ENCODE measurements at regions not wholly inside any gene's neighbourhood (a gene's known extent, or its start where the extent isn't known, plus 50 kb on each side); places are given as distances from the start of the nearest gene placed in this dataset.

DNA sequence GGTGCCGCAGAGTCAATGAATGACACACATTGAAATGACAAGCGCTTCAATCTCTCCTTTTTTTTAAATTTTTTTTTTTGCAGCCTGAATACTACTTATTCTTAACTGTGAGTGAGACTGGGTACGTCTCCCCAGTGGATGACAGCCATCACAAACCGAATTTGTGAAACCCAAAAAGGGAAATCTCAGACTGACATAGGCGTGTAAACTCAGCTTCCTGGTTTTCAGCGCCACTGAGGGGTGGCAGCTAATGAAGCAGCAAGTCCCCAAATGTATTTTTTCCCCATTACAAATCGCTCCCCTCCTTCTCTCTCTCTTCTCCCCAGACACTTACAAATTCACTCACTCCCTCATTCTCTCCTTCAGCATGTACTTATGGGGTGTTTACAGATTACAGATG lies 196.0 kb downstream of the MAF start:
- Histone ChIP-seq H3K4me3 (no peak overlapping the region), H3K27ac (no peak overlapping the region), H3K27me3 (peaks cover 7% of the 10 kb centered on the region), H3K9me3 (no peaks in the 10 kb centered on the region), H3K36me3 (no peaks in the 10 kb centered on the region), H3K4me1 (no peaks in the 10 kb centered on the region)
- DNase-seq (ENCODE audit: low spot score in 2 of 2) = no peak
- TF ChIP-seq POLR2A (IDR thresholded peaks at IDR 0.05) (no peak), POLR2AphosphoS5 (IDR thresholded peaks at IDR 0.05) (no peak), EP300 (IDR thresholded peaks at IDR 0.05) (no peak)
- TF ChIP-seq, protein P1, sequence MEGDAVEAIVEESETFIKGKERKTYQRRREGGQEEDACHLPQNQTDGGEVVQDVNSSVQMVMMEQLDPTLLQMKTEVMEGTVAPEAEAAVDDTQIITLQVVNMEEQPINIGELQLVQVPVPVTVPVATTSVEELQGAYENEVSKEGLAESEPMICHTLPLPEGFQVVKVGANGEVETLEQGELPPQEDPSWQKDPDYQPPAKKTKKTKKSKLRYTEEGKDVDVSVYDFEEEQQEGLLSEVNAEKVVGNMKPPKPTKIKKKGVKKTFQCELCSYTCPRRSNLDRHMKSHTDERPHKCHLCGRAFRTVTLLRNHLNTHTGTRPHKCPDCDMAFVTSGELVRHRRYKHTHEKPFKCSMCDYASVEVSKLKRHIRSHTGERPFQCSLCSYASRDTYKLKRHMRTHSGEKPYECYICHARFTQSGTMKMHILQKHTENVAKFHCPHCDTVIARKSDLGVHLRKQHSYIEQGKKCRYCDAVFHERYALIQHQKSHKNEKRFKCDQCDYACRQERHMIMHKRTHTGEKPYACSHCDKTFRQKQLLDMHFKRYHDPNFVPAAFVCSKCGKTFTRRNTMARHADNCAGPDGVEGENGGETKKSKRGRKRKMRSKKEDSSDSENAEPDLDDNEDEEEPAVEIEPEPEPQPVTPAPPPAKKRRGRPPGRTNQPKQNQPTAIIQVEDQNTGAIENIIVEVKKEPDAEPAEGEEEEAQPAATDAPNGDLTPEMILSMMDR (IDR thresholded peaks at IDR 0.05) = no peak
- 90% methylated on average over 7 of the region's 7 CpGs for WGBS

DNA sequence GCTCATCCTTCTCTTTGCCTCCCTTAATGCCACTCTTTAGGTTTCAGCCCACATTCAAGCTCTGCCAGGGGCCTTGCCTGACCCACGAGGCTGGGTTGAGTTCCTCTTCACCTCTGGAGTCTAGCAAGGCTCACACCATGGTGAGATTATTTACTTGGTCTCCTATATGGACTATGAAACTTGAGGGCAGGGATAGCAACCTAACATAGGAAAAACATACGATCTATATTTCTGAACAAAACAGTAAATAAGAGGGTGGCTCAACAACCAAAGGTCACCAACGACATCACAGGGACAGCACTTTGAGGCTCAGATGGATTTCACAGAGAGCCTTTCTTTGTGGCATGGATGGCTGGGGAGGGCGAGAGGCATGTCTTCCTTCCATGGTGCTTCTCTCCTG lies 197.0 kb downstream of the MAF start:
- Histone ChIP-seq H3K27me3 (peaks cover 7% of the 10 kb centered on the region), H3K27ac (no peak overlapping the region), H3K4me1 (no peaks in the 10 kb centered on the region), H3K4me3 (no peak overlapping the region), H3K36me3 (no peaks in the 10 kb centered on the region), H3K9me3 (no peaks in the 10 kb centered on the region)
- 90% methylated on average over 4 of the region's 4 CpGs for whole genome bisulfite sequencing
- no peak for DNase-seq (ENCODE audit: low spot score in 2 of 2)
- TF ChIP-seq POLR2AphosphoS5 (IDR thresholded peaks at IDR 0.05) = no peak
- TF ChIP-seq, protein P1 (IDR thresholded peaks at IDR 0.05) = no peak
- TF ChIP-seq EP300 (IDR thresholded peaks at IDR 0.05) = no peak
- TF ChIP-seq POLR2A (IDR thresholded peaks at IDR 0.05) = no peak

DNA sequence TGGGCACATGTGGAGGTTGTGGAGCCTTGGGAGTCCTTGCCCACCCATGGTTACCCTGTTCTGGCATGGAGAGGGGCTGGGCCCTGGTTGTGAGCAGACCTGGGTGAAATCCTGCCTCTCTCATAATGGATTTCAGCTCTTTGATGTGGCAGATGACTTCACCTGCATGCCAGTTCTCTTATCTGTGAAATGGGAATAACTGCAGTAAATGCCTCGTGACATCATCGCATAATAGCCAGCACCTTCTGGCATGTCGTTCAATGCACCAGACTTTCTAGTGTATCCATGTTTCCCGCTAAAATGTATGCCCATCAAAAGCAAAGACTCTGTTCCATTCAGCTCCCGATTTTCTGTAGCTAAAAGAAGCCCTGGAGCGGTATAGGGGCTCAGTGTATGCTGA lies 197.6 kb downstream of the MAF start:
- no peaks in the 10 kb centered on the region for H3K9me3 ChIP-seq
- H3K36me3 ChIP-seq = no peaks in the 10 kb centered on the region
- H3K27me3 ChIP-seq = peaks cover 7% of the 10 kb centered on the region
- no peak overlapping the region for H3K27ac ChIP-seq
- H3K4me3 ChIP-seq = no peak overlapping the region
- WGBS = 86% methylated on average over 6 of the region's 6 CpGs
- no peak for DNase-seq (ENCODE audit: low spot score in 2 of 2)
- no peaks in the 10 kb centered on the region for H3K4me1 ChIP-seq
- TF ChIP-seq POLR2AphosphoS5 (IDR thresholded peaks at IDR 0.05) (no peak), EP300 (IDR thresholded peaks at IDR 0.05) (no peak), POLR2A (IDR thresholded peaks at IDR 0.05) (no peak)
- TF ChIP-seq, protein P1 (IDR thresholded peaks at IDR 0.05) = no peak

DNA sequence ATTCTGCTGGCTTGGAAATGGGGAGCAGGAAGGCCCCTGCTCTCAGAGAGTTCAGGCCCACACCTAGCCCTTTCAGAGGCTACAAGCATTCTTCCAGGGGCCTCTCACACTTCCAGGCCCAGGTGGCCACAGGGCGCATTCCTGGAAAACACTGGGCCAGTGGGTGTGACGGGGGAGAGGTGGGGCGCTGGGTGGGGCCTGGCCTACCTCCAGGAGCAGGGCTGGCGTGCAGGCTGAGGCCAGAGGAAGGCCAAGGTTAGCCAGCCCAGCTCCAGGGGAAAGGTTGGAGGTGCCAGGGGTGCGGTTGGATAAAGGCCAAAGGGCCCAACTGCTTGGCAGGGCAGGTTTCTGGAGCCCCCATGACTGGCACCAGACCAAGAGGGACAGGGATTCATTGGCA lies 198.2 kb downstream of the MAF start:
- TF ChIP-seq POLR2A (IDR thresholded peaks at IDR 0.05) (no peak), EP300 (IDR thresholded peaks at IDR 0.05) (no peak), POLR2AphosphoS5 (IDR thresholded peaks at IDR 0.05) (no peak)
- TF ChIP-seq, protein P1 (IDR thresholded peaks at IDR 0.05) = no peak
- no peak for DNase-seq (ENCODE audit: low spot score in 2 of 2)
- 60% methylated on average over 1 of the region's 5 CpGs for WGBS
- no peaks in the 10 kb centered on the region for H3K36me3 ChIP-seq
- H3K4me1 ChIP-seq = no peaks in the 10 kb centered on the region
- H3K4me3 ChIP-seq = no peak overlapping the region
- H3K27ac ChIP-seq = no peak overlapping the region
- peaks cover 7% of the 10 kb centered on the region for H3K27me3 ChIP-seq
- H3K9me3 ChIP-seq = no peaks in the 10 kb centered on the region

DNA sequence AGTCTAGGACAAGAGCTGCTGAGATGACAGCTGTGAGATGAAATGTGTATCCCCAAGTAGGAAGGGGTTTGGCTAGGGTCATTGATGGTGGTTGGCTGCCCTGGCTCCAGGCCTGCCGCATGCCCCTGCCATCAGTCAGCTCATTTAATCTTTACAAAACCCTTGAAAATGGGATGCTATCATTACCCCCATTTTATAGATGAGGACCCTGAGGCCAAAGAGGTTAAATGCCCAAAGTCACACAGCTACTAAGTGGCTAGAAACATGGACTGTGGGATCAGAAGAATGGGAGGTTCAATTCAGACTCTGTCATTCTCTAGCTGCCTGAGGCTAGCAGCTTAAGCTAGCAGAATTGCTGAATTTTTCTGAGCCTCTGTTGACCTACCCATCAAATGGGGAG lies 198.8 kb downstream of the MAF start:
- no peak for DNase-seq (ENCODE audit: low spot score in 2 of 2)
- TF ChIP-seq POLR2A (IDR thresholded peaks at IDR 0.05) = no peak
- TF ChIP-seq, protein P1 (IDR thresholded peaks at IDR 0.05) = no peak
- no peak for TF ChIP-seq POLR2AphosphoS5 (IDR thresholded peaks at IDR 0.05)
- no peak for TF ChIP-seq EP300 (IDR thresholded peaks at IDR 0.05)
- Histone ChIP-seq H3K27me3 (peaks cover 2% of the 10 kb centered on the region), H3K4me3 (no peak overlapping the region), H3K36me3 (no peaks in the 10 kb centered on the region), H3K27ac (no peak overlapping the region), H3K9me3 (no peaks in the 10 kb centered on the region), H3K4me1 (no peaks in the 10 kb centered on the region)
- 100% methylated on average over 1 of the region's 1 CpG for WGBS
